Naive thymus-derived CD4-positive, alpha-beta T cell (primary cell): ENCODE measurements at regions not wholly inside any gene's neighbourhood (a gene's known extent, or its start where the extent isn't known, plus 50 kb on each side); places are given as distances from the start of the nearest gene placed in this dataset.

Experiments used
- ATAC-seq: fragments of 150-1000 bp; cut with Tn5 transposase; 2 replicates; pipeline ENCODE4 v1.10.0; 2021; ENCODE audit warnings: mild to moderate bottlenecking, moderate library complexity
- CTCF ChIA-PET: fragments of 350-600 bp; sonication (Branson Sonifier 250); formaldehyde crosslinking; loops from one replicate; lab custom pipeline; 2021; ENCODE audit warnings: antibody characterized with exemption; lab: Charles Lee
- POLR2A ChIA-PET: fragments of 350-600 bp; sonication (Branson Sonifier 250); formaldehyde crosslinking; loops from one replicate; lab custom pipeline; 2021; ENCODE audit warnings: antibody characterized with exemption, inconsistent platforms; lab: Charles Lee
- DNase-seq, 9 donors: peaks; one replicate each; pipeline versions ENCODE4 v3.0.0 to v3.0.0-alpha.2; 2020 to 2022; ENCODE audit warnings: mixed read lengths in 1 of 9
- H3K27ac ChIP-seq: one replicate; pipeline ENCODE4 v1.7.0; 2013; ENCODE audit warnings: mild to moderate bottlenecking, low read depth, low read length, moderate library complexity
- H3K27me3 ChIP-seq, 2 donors: one replicate each; pipeline ENCODE4 v1.7.0; 2013; ENCODE audit warnings: low read length in 2 of 2, mild to moderate bottlenecking in 2 of 2, moderate library complexity in 2 of 2; ENCODE audit not compliant: control insufficient read depth in 2 of 2, insufficient read depth in 2 of 2
- H3K36me3 ChIP-seq, 3 experiments: 1 replicate in 2 of 3; 2 replicates in 1 of 3; pipeline ENCODE4 v1.7.0; 2013; ENCODE audit warnings: low read length in 3 of 3, mild to moderate bottlenecking in 3 of 3, moderate library complexity in 1 of 3; ENCODE audit not compliant: insufficient read depth in 3 of 3, control insufficient read depth in 2 of 3
- H3K4me1 ChIP-seq, 2 donors: one replicate each; pipeline ENCODE4 v1.7.0; 2013; ENCODE audit warnings: low read length in 2 of 2, mild to moderate bottlenecking in 2 of 2, moderate library complexity in 1 of 2; ENCODE audit not compliant: control insufficient read depth in 2 of 2, insufficient read depth in 2 of 2
- H3K4me3 ChIP-seq: 2 replicates; pipeline ENCODE4 v1.7.0; 2013; ENCODE audit warnings: mild to moderate bottlenecking, low read length
- H3K9me3 ChIP-seq, 3 experiments: 1 replicate in 2 of 3; 2 replicates in 1 of 3; pipeline ENCODE4 v1.7.0; 2013; ENCODE audit warnings: low read length in 3 of 3; ENCODE audit not compliant: control insufficient read depth in 2 of 3
- H3K27ac Mint-ChIP-seq, 9 donors: one replicate each; pipeline ENCODE4 v1.8.0; 2020 to 2022; ENCODE audit warnings: mixed read lengths in 9 of 9, mild to moderate bottlenecking in 8 of 9, moderate library complexity in 5 of 9, inconsistent platforms in 2 of 9
- H3K27me3 Mint-ChIP-seq, 5 donors: one replicate each; pipeline ENCODE4 v1.8.0; 2021 to 2022; ENCODE audit warnings: mixed read lengths in 5 of 5, mild to moderate bottlenecking in 1 of 5
- H3K36me3 Mint-ChIP-seq, 5 donors: one replicate each; pipeline ENCODE4 v1.8.0; 2020 to 2022; ENCODE audit warnings: mixed read lengths in 5 of 5, mild to moderate bottlenecking in 3 of 5, inconsistent platforms in 1 of 5
- H3K4me1 Mint-ChIP-seq, 7 donors: one replicate each; pipeline ENCODE4 v1.8.0; 2020 to 2022; ENCODE audit warnings: mixed read lengths in 7 of 7, mild to moderate bottlenecking in 3 of 7, inconsistent platforms in 1 of 7
- H3K4me3 Mint-ChIP-seq, 10 donors: one replicate each; pipeline ENCODE4 v1.8.0; 2020 to 2022; ENCODE audit warnings: mild to moderate bottlenecking in 10 of 10, mixed read lengths in 10 of 10, moderate library complexity in 6 of 10, inconsistent platforms in 2 of 10
- H3K9me3 Mint-ChIP-seq, 11 donors: one replicate each; pipeline ENCODE4 v1.8.0; 2020 to 2022; ENCODE audit warnings: mixed read lengths in 11 of 11, mild to moderate bottlenecking in 4 of 11, inconsistent platforms in 1 of 11, moderate library complexity in 1 of 11
- intact Hi-C, 2 donors: fragments of 100-400 bp; cut with micrococcal nuclease; formaldehyde crosslinking; loops; one replicate each; pipeline ENCODE4 v1.15.1; 2023

DNA sequence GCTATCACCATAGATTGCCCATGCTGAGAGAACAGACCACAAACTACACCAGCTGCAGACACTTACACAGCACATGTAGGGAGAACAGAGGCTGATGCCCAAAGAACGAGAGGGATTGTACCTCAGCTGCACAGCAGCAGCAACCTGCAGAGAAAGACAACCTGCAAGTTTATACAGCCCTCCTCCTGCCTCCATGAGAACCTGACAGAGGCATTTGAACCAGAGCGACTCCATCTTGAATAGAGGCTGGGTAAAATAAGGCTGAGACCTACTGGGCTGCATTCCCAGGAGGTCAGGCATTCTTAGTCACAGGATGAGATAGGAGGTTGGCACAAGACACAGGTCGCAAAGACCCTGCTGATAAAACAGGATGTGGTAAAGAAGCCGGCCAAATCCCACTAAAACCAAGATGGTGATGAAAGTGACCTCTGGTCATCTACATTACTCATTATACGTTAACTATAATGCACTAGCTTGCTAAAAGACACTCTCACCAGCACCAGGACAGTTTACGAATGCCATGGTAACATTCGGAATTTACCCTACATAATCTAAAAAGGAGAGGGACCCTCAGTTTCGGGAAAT, 262.4 kb upstream of the HMGA2 start:
- no peaks in the 10 kb centered on the region for H3K36me3 ChIP-seq
- Mint-ChIP-seq H3K9me3 (no peaks in the 10 kb centered on the region), H3K27ac (no peak overlapping the region), H3K4me1 (peaks cover 0 to 3% (median 2%) of the 10 kb centered on the region in 7 donors), H3K27me3 (peaks cover 7 to 36% (median 26%) of the 10 kb centered on the region in 5 donors), H3K36me3 (no peaks in the 10 kb centered on the region), H3K4me3 (no peak overlapping the region)
- H3K9me3 ChIP-seq, result no peaks in the 10 kb centered on the region
- H3K27ac ChIP-seq, result no peak overlapping the region
- ATAC-seq (no peak), DNase-seq (no peak)
- H3K27me3 ChIP-seq, result peaks cover 2 to 5% of the 10 kb centered on the region in 2 donors
- ChIA-PET CTCF (no interaction called here), POLR2A (no interaction called here)
- no peaks in the 10 kb centered on the region for H3K4me1 ChIP-seq
- intact Hi-C loops, result no loop called here
- H3K4me3 ChIP-seq, result no peak overlapping the region

DNA sequence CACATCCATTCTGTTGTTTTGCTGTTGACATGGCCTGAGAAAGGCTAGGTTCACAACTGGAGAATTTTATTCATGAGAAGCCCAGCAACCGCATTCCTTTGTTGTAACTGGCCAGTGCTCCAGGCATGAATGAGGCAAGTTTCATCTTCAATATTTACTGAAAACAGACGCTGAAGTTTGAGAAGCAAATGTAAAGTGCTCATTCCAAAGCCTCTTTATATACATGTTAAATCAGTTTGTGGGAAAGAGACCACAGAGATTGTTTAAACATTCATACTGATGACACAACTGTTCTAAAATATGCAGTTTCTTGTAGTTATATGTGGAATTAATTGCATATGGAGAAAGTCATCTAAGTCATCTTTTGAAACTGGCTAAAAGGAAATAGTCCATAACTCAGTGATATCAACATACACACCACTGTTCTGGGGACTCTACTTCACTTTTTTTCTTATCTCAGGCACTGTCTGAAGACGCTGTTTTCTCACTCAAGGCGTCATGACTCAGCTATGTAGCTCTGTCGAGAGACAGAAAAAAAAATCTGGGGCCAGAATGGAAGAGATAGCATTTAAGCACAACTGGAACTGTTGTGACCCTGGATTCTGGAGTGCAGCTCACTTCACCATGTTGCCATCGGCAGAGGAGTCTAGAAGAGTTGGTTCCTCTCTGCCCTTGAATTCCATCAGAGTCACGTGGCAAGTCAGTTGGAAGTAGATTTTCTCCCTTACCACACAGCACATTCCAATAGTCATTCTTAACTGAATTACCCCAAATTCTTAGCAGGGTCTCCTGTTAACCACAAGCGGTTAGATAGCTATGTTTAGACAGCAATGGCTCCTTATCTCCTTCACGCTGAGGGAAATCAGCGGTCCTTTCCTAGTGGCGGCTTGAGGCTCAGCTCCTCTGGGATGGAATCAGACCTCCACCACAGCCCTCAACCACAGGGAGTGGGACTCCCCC, 258.4 kb upstream of the HMGA2 start:
- CTCF ChIA-PET, result no interaction called here
- Mint-ChIP-seq H3K27ac (no peak overlapping the region), H3K27me3 (peaks cover 8 to 45% (median 38%) of the 10 kb centered on the region in 5 donors), H3K9me3 (peaks cover 0 to 4% (median 0%) of the 10 kb centered on the region in 11 donors), H3K4me3 (no peak overlapping the region), H3K36me3 (no peaks in the 10 kb centered on the region), H3K4me1 (no peaks in the 10 kb centered on the region)
- DNase-seq (no peak), ATAC-seq (peak; percentile 53)
- H3K4me3 ChIP-seq, result no peak overlapping the region
- POLR2A ChIA-PET, result no interaction called here
- intact Hi-C loops, result no loop called here
- no peaks in the 10 kb centered on the region for H3K9me3 ChIP-seq
- H3K27me3 ChIP-seq, result no peaks in the 10 kb centered on the region
- H3K4me1 ChIP-seq, result no peaks in the 10 kb centered on the region
- H3K36me3 ChIP-seq, result no peaks in the 10 kb centered on the region
- H3K27ac ChIP-seq, result no peak overlapping the region

DNA sequence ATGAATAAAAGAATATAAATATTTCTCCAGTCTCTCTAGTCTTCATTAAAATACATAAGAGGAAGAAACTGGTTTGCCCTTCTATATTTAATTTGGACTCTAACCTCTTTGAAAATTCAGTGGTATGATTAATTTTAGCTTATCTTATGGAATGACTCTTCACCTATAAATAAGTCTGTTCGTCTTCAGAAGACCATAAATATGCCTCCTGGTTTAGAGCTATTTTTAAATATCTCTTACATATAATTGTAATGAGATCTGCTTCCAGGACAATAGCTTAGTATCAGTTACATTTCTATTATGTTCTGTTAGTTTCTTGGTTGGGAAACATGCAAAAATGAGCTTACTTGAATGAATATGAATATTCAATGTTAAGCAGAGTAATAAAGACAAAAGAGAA, 257.5 kb upstream of the HMGA2 start:
- Mint-ChIP-seq H3K36me3 (no peaks in the 10 kb centered on the region), H3K27me3 (peaks cover 8 to 52% (median 46%) of the 10 kb centered on the region in 5 donors), H3K4me1 (no peaks in the 10 kb centered on the region), H3K9me3 (peaks cover 0 to 4% (median 0%) of the 10 kb centered on the region in 11 donors), H3K27ac (no peak overlapping the region), H3K4me3 (no peak overlapping the region)
- intact Hi-C loops, result no loop called here
- Histone ChIP-seq H3K4me1 (no peaks in the 10 kb centered on the region), H3K9me3 (no peaks in the 10 kb centered on the region), H3K4me3 (no peak overlapping the region), H3K27me3 (no peaks in the 10 kb centered on the region), H3K36me3 (no peaks in the 10 kb centered on the region), H3K27ac (no peak overlapping the region)
- POLR2A ChIA-PET, result no interaction called here
- ATAC-seq (no peak), DNase-seq (no peak)
- CTCF ChIA-PET, result interaction anchor here (0.6 kb wide), 1 partner anchor 312 kb away, joined by 4 read pairs; no protein-coding TSS in a partner anchor

DNA sequence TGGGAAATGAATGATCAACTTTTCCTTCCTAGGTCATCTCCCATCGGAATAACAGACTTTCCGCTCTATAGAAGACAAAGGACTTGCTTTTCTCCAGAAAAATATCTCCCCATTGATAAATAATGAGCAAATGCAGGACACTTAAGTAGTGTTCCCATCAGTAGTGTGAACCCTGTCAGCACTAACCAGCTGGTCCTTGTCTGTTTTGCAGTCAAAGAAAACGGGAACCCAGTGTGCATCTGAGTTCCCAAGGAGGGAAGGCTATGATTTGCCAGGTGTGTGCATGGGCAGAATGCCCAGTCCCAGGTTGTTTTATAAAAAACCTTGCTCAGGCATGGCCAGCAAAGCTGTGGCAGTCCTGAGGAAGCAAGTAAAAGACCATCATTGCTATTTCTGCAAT, 256.5 kb upstream of the HMGA2 start:
- peaks cover 8 to 58% (median 46%) of the 10 kb centered on the region in 5 donors for H3K27me3 Mint-ChIP-seq
- DNase-seq (no peak), ATAC-seq (no peak)
- H3K4me3 Mint-ChIP-seq, result no peak overlapping the region
- no peak overlapping the region for H3K4me3 ChIP-seq
- H3K27ac ChIP-seq, result no peak overlapping the region
- H3K36me3 Mint-ChIP-seq, result no peaks in the 10 kb centered on the region
- no peaks in the 10 kb centered on the region for H3K27me3 ChIP-seq
- no peaks in the 10 kb centered on the region for H3K4me1 Mint-ChIP-seq
- no peak overlapping the region for H3K27ac Mint-ChIP-seq
- ChIA-PET CTCF (no interaction called here), POLR2A (no interaction called here)
- H3K9me3 Mint-ChIP-seq, result peaks cover 0 to 6% (median 2%) of the 10 kb centered on the region in 11 donors
- H3K36me3 ChIP-seq, result no peaks in the 10 kb centered on the region
- H3K9me3 ChIP-seq, result no peaks in the 10 kb centered on the region
- no peaks in the 10 kb centered on the region for H3K4me1 ChIP-seq
- intact Hi-C loops, result no loop called here

DNA sequence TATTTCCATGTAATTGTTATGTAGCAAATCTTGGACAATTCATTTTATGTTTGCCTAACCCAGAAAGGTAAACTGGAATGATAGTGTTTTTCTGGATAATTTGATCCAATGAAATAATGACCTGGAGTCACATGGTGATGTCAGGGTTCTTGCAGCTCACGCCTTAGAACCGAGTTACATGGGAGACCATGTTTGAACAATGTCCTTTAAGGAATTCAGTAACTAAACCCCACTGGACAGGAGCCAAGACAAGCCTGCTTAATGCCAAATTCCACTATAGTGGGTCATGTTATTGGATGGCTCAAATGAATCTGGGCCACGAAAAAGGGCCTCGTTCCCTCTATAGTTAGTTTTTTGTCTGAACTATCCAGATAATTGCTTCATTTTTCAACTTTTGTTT, 255.8 kb upstream of the HMGA2 start:
- H3K4me3 ChIP-seq, result no peak overlapping the region
- DNase-seq (no peak), ATAC-seq (no peak)
- no peaks in the 10 kb centered on the region for H3K36me3 ChIP-seq
- no peak overlapping the region for H3K27ac ChIP-seq
- CTCF ChIA-PET, result no interaction called here
- Mint-ChIP-seq H3K27me3 (peaks cover 8 to 60% (median 41%) of the 10 kb centered on the region in 5 donors), H3K9me3 (peaks cover 2 to 13% (median 6%) of the 10 kb centered on the region in 11 donors), H3K4me3 (no peak overlapping the region), H3K4me1 (no peaks in the 10 kb centered on the region), H3K36me3 (peaks cover 0 to 4% (median 0%) of the 10 kb centered on the region in 5 donors), H3K27ac (no peak overlapping the region)
- no peaks in the 10 kb centered on the region for H3K27me3 ChIP-seq
- POLR2A ChIA-PET, result no interaction called here
- no peaks in the 10 kb centered on the region for H3K9me3 ChIP-seq
- no peaks in the 10 kb centered on the region for H3K4me1 ChIP-seq
- intact Hi-C loops, result no loop called here

DNA sequence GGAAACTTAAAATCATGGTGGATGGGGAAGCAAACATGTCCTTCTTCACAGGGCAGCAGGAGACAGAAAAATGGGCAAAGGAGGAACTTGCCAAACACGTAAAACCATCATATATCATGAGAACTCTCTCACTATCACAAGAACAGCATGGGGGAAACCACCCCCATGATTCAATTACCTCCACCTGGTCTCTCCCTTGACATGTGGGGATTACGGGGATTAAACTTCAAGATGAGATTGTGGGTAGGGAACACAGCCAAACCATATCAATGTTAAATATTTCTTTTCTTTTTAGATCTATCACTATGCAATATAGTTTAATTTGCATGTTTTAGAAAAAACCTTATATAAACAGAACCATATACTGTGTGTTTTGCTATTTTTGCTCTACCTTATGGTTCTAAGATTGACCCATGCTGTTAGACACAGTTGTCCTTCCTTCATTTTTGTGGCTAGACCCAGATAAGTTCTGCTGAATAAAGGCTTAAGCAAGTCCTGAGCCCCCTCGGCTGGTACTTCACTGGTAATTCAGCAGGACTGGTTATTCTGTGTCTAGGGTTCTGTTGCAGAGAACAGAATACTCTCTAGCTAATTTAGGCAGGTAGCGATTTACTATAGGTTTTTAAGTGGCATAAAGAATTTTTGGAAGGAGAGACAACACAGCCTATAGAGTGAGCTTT, 253.7 kb upstream of the HMGA2 start:
- Histone ChIP-seq H3K9me3 (no peaks in the 10 kb centered on the region), H3K27ac (no peak overlapping the region), H3K4me3 (no peak overlapping the region), H3K4me1 (no peaks in the 10 kb centered on the region), H3K36me3 (no peaks in the 10 kb centered on the region), H3K27me3 (no peaks in the 10 kb centered on the region)
- DNase-seq (no peak), ATAC-seq (no peak)
- Mint-ChIP-seq H3K27me3 (peaks cover 4 to 50% (median 38%) of the 10 kb centered on the region in 5 donors), H3K9me3 (peaks cover 4 to 32% (median 18%) of the 10 kb centered on the region in 11 donors), H3K27ac (no peak overlapping the region), H3K4me1 (no peaks in the 10 kb centered on the region), H3K36me3 (peaks cover 0 to 8% (median 0%) of the 10 kb centered on the region in 5 donors), H3K4me3 (no peak overlapping the region)
- CTCF ChIA-PET, result no interaction called here
- POLR2A ChIA-PET, result no interaction called here
- intact Hi-C loops, result no loop called here
